ENCODE measurements at regions not wholly inside any gene's neighbourhood (a gene's known extent, or its start where the extent isn't known, plus 50 kb on each side); places are given as distances from the start of the nearest gene placed in this dataset.
"Not testable (repeated sequence)": the region's sequence is repeated elsewhere in the genome, so short reads cannot be mapped to it uniquely, and the experiment has no call there.

GRCh38 chr17:68169165-68169821, 78.5 kb upstream of the AMZ2 start:
- not testable (repeated sequence) for TF ChIP-seq CTCF (optimal IDR thresholded peaks at IDR 0.05 in 1 of 3, IDR thresholded peaks at IDR 0.05 in 1 of 3, conservative IDR thresholded peaks at IDR 0.05 in 1 of 3; ENCODE audit: extremely low read depth in 1 of 3, insufficient read depth in 2 of 3, low read length in 3 of 3); EZH2 (IDR thresholded peaks at IDR 0.05; ENCODE audit: low read length)

All from keratinocyte (primary cell).